B cell (primary cell): ENCODE measurements at regions not wholly inside any gene's neighbourhood (a gene's known extent, or its start where the extent isn't known, plus 50 kb on each side); places are given as distances from the start of the nearest gene placed in this dataset.

Source experiments
- ATAC-seq: fragments of 200-7000 bp; cut with Tn5 transposase; one replicate; pipeline ENCODE4 v1.10.0; 2021; ENCODE audit warnings: low read depth, mild to moderate bottlenecking, moderate number of reproducible peaks, moderate library complexity
- CTCF ChIA-PET: fragments of 350-600 bp; sonication (Branson Sonifier 250); formaldehyde crosslinking; loops from one replicate; lab custom pipeline; 2021; ENCODE audit warnings: antibody characterized with exemption, inconsistent platforms; lab: Charles Lee
- POLR2A ChIA-PET: fragments of 350-600 bp; sonication (Branson Sonifier 250); formaldehyde crosslinking; loops from one replicate; lab custom pipeline; 2021; ENCODE audit warnings: antibody characterized with exemption; lab: Charles Lee
- DNase-seq: peaks from one replicate; pipeline ENCODE4 v3.0.0; 2013
- H2AFZ ChIP-seq: 2 replicates; pipeline ENCODE4 v1.6.1; 2012; ENCODE audit warnings: mild to moderate bottlenecking, low read depth, low read length; ENCODE audit not compliant: insufficient read depth, poor library complexity, severe bottlenecking
- H3K27ac ChIP-seq, 2 donors: 1 replicate in 1 of 2; 2 replicates in 1 of 2; pipeline ENCODE4 v1.5.1; 2012 to 2013; ENCODE audit warnings: low read length in 2 of 2, mild to moderate bottlenecking in 2 of 2, moderate library complexity in 1 of 2
- H3K27me3 ChIP-seq, 4 experiments: fragments of 200-600 bp in 1 of 4; sonication (generic) in 1 of 4; replicated peaks in 1 of 4; 1 replicate in 2 of 4; 2 replicates in 2 of 4; pipeline versions ENCODE4 v1.6.1 to v1.7.0; 2013 to 2016; ENCODE audit warnings: low read length in 3 of 4, mild to moderate bottlenecking in 2 of 4, mixed read lengths in 1 of 4, moderate library complexity in 1 of 4; ENCODE audit not compliant: insufficient read depth in 4 of 4, control insufficient read depth in 3 of 4; ENCODE audit errors: control extremely low read depth in 1 of 4
- H3K36me3 ChIP-seq, 2 experiments: replicated peaks in 1 of 2; 1 replicate in 1 of 2; 2 replicates in 1 of 2; pipeline versions ENCODE4 v1.6.1 to v1.7.1; 2013; ENCODE audit warnings: low read length in 1 of 2; ENCODE audit not compliant: insufficient read depth in 2 of 2, control insufficient read depth in 1 of 2; ENCODE audit errors: control extremely low read depth in 1 of 2, extremely low read depth in 1 of 2
- H3K4me1 ChIP-seq, 2 donors: fragments of 200-600 bp in 1 of 2; sonication (generic) in 1 of 2; 1 replicate in 1 of 2; 2 replicates in 1 of 2; pipeline versions ENCODE4 v1.5.1 to v1.6.1; 2013 to 2017; ENCODE audit warnings: low read length in 2 of 2; ENCODE audit not compliant: control insufficient read depth in 2 of 2, insufficient read depth in 2 of 2
- H3K4me2 ChIP-seq: replicated peaks from 2 replicates; pipeline ENCODE3; 2012; ENCODE audit warnings: mild to moderate bottlenecking, low read depth, low read length; ENCODE audit not compliant: poor library complexity, severe bottlenecking
- H3K4me3 ChIP-seq, 5 experiments: fragments of 200-600 bp in 1 of 5; sonication (generic) in 1 of 5; 1 replicate in 3 of 5; 2 replicates in 2 of 5; pipeline versions ENCODE4 v1.5.1 to v1.7.0; 2011 to 2016; ENCODE audit warnings: low read length in 4 of 5, mild to moderate bottlenecking in 4 of 5, low read depth in 2 of 5, control low read depth in 1 of 5, moderate library complexity in 1 of 5; ENCODE audit not compliant: insufficient read depth in 1 of 5; ENCODE audit errors: control extremely low read depth in 1 of 5, extremely low read depth in 1 of 5
- H3K79me2 ChIP-seq: fragments of 200-600 bp; sonication (generic); one replicate; pipeline ENCODE4 v1.6.0; 2016; ENCODE audit warnings: low read length; ENCODE audit not compliant: control insufficient read depth, insufficient read depth
- H3K9ac ChIP-seq: fragments of 200-600 bp; sonication (generic); 2 replicates; pipeline ENCODE4 v1.6.1; 2017; ENCODE audit warnings: mild to moderate bottlenecking, low read length, moderate library complexity
- H3K9me3 ChIP-seq, 3 donors: one replicate each; pipeline versions ENCODE4 v1.6.1 to v1.7.1; 2013; ENCODE audit warnings: low read length in 2 of 3; ENCODE audit not compliant: control insufficient read depth in 2 of 3, insufficient read depth in 1 of 3; ENCODE audit errors: control extremely low read depth in 1 of 3
- H4K20me1 ChIP-seq: 2 replicates; pipeline ENCODE4 v1.6.0; 2012; ENCODE audit warnings: mild to moderate bottlenecking, low read length; ENCODE audit not compliant: insufficient read depth, control insufficient read depth, poor library complexity, severe bottlenecking
- H3K27ac Mint-ChIP-seq: one replicate; pipeline ENCODE4 v1.8.0; 2021; ENCODE audit warnings: mixed read lengths
- H3K27me3 Mint-ChIP-seq: one replicate; pipeline ENCODE4 v1.8.0; 2021; ENCODE audit warnings: mixed read lengths
- H3K4me1 Mint-ChIP-seq: one replicate; pipeline ENCODE4 v1.8.0; 2021; ENCODE audit warnings: mixed read lengths
- H3K4me3 Mint-ChIP-seq: one replicate; pipeline ENCODE4 v1.8.0; 2021; ENCODE audit warnings: mixed read lengths
- H3K9me3 Mint-ChIP-seq: one replicate; pipeline ENCODE4 v1.8.0; 2022; ENCODE audit warnings: mixed read lengths; ENCODE audit not compliant: insufficient read depth
- CTCF ChIP-seq: fragments of 200-600 bp; IDR thresholded peaks from one replicate; pipeline ENCODE4 v1.8.0; 2022; ENCODE audit warnings: antibody characterized with exemption, mild to moderate bottlenecking
- EZH2 ChIP-seq: IDR thresholded peaks from 2 replicates; pipeline ENCODE4 v1.6.1; 2012; ENCODE audit warnings: borderline replicate concordance, low read depth, mild to moderate bottlenecking, moderate library complexity, low read length; ENCODE audit not compliant: insufficient read depth, poor library complexity, severe bottlenecking
- WGBS: methylation state at CpG from one replicate; pipeline ENCODE4 v1.1.5; 2013; ENCODE audit warnings: missing lambda C conversion rate; ENCODE audit not compliant: insufficient coverage; 5-methylcytosine and 5-hydroxymethylcytosine counted together
- intact Hi-C: fragments of 100-400 bp; cut with micrococcal nuclease; formaldehyde crosslinking; loops from one replicate; pipeline ENCODE4 v1.10.0; 2022

GRCh38 chr6:147756891-147757290 lies 248.4 kb downstream of the SAMD5 start:
- POLR2A ChIA-PET = no interaction called here
- TF ChIP-seq EZH2 (no peak), CTCF (no peak)
- Histone ChIP-seq H2AFZ (no peak overlapping the region), H4K20me1 (no peaks in the 10 kb centered on the region), H3K4me3 (no peak overlapping the region), H3K79me2 (no peaks in the 10 kb centered on the region), H3K9me3 (no peaks in the 10 kb centered on the region), H3K27ac (no peak overlapping the region), H3K27me3 (no peaks in the 10 kb centered on the region), H3K4me1 (no peaks in the 10 kb centered on the region), H3K9ac (no peak overlapping the region), H3K4me2 (no peak overlapping the region), H3K36me3 (no peaks in the 10 kb centered on the region)
- ATAC-seq = no peak
- no peaks in the 10 kb centered on the region for H3K27me3 Mint-ChIP-seq
- no peak overlapping the region for H3K4me3 Mint-ChIP-seq
- no peak overlapping the region for H3K27ac Mint-ChIP-seq
- no peaks in the 10 kb centered on the region for H3K9me3 Mint-ChIP-seq
- H3K4me1 Mint-ChIP-seq = no peaks in the 10 kb centered on the region
- DNase-seq = no peak
- intact Hi-C loops = no loop called here
- WGBS = 75% methylated on average over 1 of the region's 3 CpGs
- CTCF ChIA-PET = no interaction called here

- no peaks in the 10 kb centered on the region for H3K4me1 ChIP-seq
- Mint-ChIP-seq H3K4me3 (no peak overlapping the region), H3K27me3 (no peaks in the 10 kb centered on the region), H3K9me3 (no peaks in the 10 kb centered on the region), H3K27ac (no peak overlapping the region), H3K4me1 (no peaks in the 10 kb centered on the region)
- H2AFZ ChIP-seq = no peak overlapping the region
- H4K20me1 ChIP-seq = no peaks in the 10 kb centered on the region
- H3K27ac ChIP-seq = no peak overlapping the region
- ATAC-seq (no peak), DNase-seq (no peak)
- H3K79me2 ChIP-seq = no peaks in the 10 kb centered on the region
- ChIA-PET POLR2A (no interaction called here), CTCF (no interaction called here)
- no peak overlapping the region for H3K4me3 ChIP-seq
- H3K27me3 ChIP-seq = no peaks in the 10 kb centered on the region
- H3K36me3 ChIP-seq = no peaks in the 10 kb centered on the region
- no peak overlapping the region for H3K4me2 ChIP-seq
- H3K9ac ChIP-seq = no peak overlapping the region
- intact Hi-C loops = no loop called here
- no peaks in the 10 kb centered on the region for H3K9me3 ChIP-seq
- TF ChIP-seq CTCF (no peak), EZH2 (no peak)
Observed at GRCh38 chr6:147757291-147757690, 248.8 kb downstream of the SAMD5 start.
